Ovary (tissue), 7 donors: ENCODE measurements at regions not wholly inside any gene's neighbourhood (a gene's known extent, or its start where the extent isn't known, plus 50 kb on each side); places are given as distances from the start of the nearest gene placed in this dataset.

ENCODE experiments used
- DNase-seq, 5 donors: peaks; one replicate each; pipeline ENCODE4 v3.0.0-alpha.2; 2019 to 2020
- H3K27ac ChIP-seq, 2 donors: fragments of 200-600 bp; one replicate each; pipeline versions ENCODE4 v1.5.1 to v1.8.0; 2019 to 2022
- H3K27me3 ChIP-seq: fragments of 200-600 bp; one replicate; pipeline ENCODE4 v1.8.0; 2022
- H3K36me3 ChIP-seq: fragments of 200-600 bp; sonication (generic); one replicate; pipeline ENCODE4 v1.5.1; 2019
- H3K4me1 ChIP-seq: one replicate; pipeline ENCODE4 v1.8.1; 2013; ENCODE audit warnings: mild to moderate bottlenecking, moderate library complexity; ENCODE audit not compliant: insufficient read depth
- H3K4me3 ChIP-seq: fragments of 200-600 bp; sonication (generic); one replicate; pipeline ENCODE4 v1.5.1; 2017
- H3K9me3 ChIP-seq, 2 donors: fragments of 200-600 bp in 1 of 2; sonication (generic) in 1 of 2; one replicate each; pipeline versions ENCODE4 v1.5.1 to v1.8.1; 2013 to 2019; ENCODE audit warnings: mild to moderate bottlenecking in 1 of 2, moderate library complexity in 1 of 2
- EP300 ChIP-seq: sonication (generic); formaldehyde crosslinking; IDR thresholded peaks from one replicate; pipeline ENCODE4 v1.6.1; 2017; ENCODE audit warnings: antibody characterized with exemption
- POLR2A ChIP-seq: fragments of 450-650 bp; IDR thresholded peaks from one replicate; pipeline ENCODE4 v1.6.1; 2017; ENCODE audit warnings: antibody characterized with exemption, mild to moderate bottlenecking, moderate library complexity
- WGBS, 3 donors: extraction: QIAGEN DNeasy Blood & Tissue Kit in 1 of 3; methylation state at CpG; one replicate each; pipeline versions ENCODE4 v1.1.5 to v1.1.7; 2013 to 2017; 5-methylcytosine and 5-hydroxymethylcytosine counted together
- intact Hi-C, 4 donors: fragments of 100-400 bp; cut with DNase I; formaldehyde crosslinking; loops; one replicate each; pipeline versions ENCODE4 v1.11.0 to v1.15.1; 2022 to 2023
- TF ChIP-seq, protein P1 (sequence below), 3 donors: fragments of 450-650 bp in 2 of 3; fragments of 200-600 bp in 1 of 3; IDR thresholded peaks; one replicate each; pipeline versions ENCODE4 v1.5.1 to v1.8.0; 2016 to 2022; ENCODE audit warnings: antibody characterized with exemption in 3 of 3, mild to moderate bottlenecking in 1 of 3
- donor health status: DM: no; HTN: no; CAD: no; lungs with moderate emphysema.
- donor health status: DM: no; HTN: no; CAD: no.
- donor health status: Bipolar disorder and iron deficiency.
- donor health status: DM: no; HTN: no; CAD: no.
- donor health status: DM: yes; HTN: yes; CAD: no.

DNA sequence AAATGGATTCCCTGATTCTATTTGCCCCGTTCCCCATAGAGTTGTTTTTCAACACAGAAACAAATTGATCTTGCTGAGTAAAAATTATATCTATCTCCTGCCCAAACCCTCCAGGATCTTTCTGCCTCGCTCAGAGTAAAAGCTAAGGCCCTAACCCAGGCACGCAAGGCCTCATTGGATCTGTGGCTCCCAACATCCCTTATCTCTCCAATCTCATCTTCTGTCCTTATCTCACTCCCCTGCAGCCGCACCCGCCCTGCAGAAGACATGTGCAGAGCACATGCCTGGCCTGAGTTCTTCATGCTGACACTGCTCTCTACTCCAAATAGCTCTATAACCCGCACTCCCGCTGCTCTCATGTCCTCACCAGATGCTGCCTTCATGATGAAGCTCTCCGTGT is 543.8 kb upstream of the ZFP42 start:
- Histone ChIP-seq H3K27ac (no peak overlapping the region), H3K4me1 (no peaks in the 10 kb centered on the region), H3K9me3 (no peaks in the 10 kb centered on the region), H3K4me3 (no peak overlapping the region), H3K27me3 (no peaks in the 10 kb centered on the region), H3K36me3 (no peaks in the 10 kb centered on the region)
- intact Hi-C loops, result no loop called here
- TF ChIP-seq, protein P1, sequence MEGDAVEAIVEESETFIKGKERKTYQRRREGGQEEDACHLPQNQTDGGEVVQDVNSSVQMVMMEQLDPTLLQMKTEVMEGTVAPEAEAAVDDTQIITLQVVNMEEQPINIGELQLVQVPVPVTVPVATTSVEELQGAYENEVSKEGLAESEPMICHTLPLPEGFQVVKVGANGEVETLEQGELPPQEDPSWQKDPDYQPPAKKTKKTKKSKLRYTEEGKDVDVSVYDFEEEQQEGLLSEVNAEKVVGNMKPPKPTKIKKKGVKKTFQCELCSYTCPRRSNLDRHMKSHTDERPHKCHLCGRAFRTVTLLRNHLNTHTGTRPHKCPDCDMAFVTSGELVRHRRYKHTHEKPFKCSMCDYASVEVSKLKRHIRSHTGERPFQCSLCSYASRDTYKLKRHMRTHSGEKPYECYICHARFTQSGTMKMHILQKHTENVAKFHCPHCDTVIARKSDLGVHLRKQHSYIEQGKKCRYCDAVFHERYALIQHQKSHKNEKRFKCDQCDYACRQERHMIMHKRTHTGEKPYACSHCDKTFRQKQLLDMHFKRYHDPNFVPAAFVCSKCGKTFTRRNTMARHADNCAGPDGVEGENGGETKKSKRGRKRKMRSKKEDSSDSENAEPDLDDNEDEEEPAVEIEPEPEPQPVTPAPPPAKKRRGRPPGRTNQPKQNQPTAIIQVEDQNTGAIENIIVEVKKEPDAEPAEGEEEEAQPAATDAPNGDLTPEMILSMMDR (IDR thresholded peaks at IDR 0.05), result no peak
- no peak for TF ChIP-seq POLR2A
- TF ChIP-seq EP300, result no peak
- WGBS, 3 donors, result 93 to 94% (median 94%) methylated on average over 8 of the region's 8 CpGs
- no peak for DNase-seq

GRCh38 chr4:187460016-187460415 is 535.6 kb upstream of the ZFP42 start:
- TF ChIP-seq POLR2A (no peak), EP300 (no peak)
- TF ChIP-seq, protein P1 (IDR thresholded peaks at IDR 0.05), result no peak
- no peak overlapping the region for H3K4me3 ChIP-seq
- H3K4me1 ChIP-seq, result no peaks in the 10 kb centered on the region
- no peak overlapping the region for H3K27ac ChIP-seq
- no peaks in the 10 kb centered on the region for H3K9me3 ChIP-seq
- H3K27me3 ChIP-seq, result no peaks in the 10 kb centered on the region
- 66 to 78% (median 68%) methylated on average over 3 of the region's 3 CpGs for WGBS, 3 donors
- intact Hi-C loops, result no loop called here
- DNase-seq, result no peak
- no peaks in the 10 kb centered on the region for H3K36me3 ChIP-seq

DNA sequence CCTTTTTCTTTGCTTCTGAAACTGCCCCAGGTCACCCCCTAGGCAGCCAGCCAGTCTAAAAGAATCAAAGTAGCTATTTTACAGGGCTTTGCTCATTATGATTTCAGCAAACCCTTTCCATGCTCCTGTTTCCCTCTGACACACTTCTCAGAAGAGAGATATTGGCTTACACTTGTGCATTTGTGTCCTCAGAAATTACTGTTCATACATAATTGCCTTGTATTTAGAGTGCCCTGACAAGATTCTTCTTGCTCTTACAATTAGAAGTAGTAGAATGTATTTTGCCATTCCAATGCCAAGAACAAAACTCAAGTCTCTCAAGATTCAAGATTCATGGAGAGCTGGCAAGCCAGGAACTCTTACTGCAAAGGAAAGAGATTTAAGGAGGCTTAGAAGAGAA is 531.0 kb upstream of the ZFP42 start:
- no peaks in the 10 kb centered on the region for H3K4me1 ChIP-seq
- DNase-seq, result no peak
- no peak overlapping the region for H3K27ac ChIP-seq
- H3K27me3 ChIP-seq, result no peaks in the 10 kb centered on the region
- H3K9me3 ChIP-seq, result no peaks in the 10 kb centered on the region
- H3K4me3 ChIP-seq, result no peak overlapping the region
- TF ChIP-seq POLR2A, result no peak
- intact Hi-C loops, result no loop called here
- H3K36me3 ChIP-seq, result no peaks in the 10 kb centered on the region

GRCh38 chr4:187467224-187467623 is 528.3 kb upstream of the ZFP42 start:
- no peaks in the 10 kb centered on the region for H3K4me1 ChIP-seq
- no peaks in the 10 kb centered on the region for H3K27me3 ChIP-seq
- no peaks in the 10 kb centered on the region for H3K9me3 ChIP-seq
- intact Hi-C loops, result no loop called here
- DNase-seq, result no peak
- WGBS, 3 donors, result 93 to 97% (median 97%) methylated on average over 2 of the region's 2 CpGs
- no peaks in the 10 kb centered on the region for H3K36me3 ChIP-seq
- TF ChIP-seq, protein P1 (IDR thresholded peaks at IDR 0.05), result no peak
- no peak for TF ChIP-seq POLR2A
- TF ChIP-seq EP300, result no peak
- no peak overlapping the region for H3K27ac ChIP-seq
- H3K4me3 ChIP-seq, result no peak overlapping the region

GRCh38 chr4:187469627-187470026 is 525.9 kb upstream of the ZFP42 start:
- no peak overlapping the region for H3K27ac ChIP-seq
- TF ChIP-seq EP300 (no peak), POLR2A (no peak)
- TF ChIP-seq, protein P1 (IDR thresholded peaks at IDR 0.05), result no peak
- intact Hi-C loops, result no loop called here
- no peaks in the 10 kb centered on the region for H3K36me3 ChIP-seq
- no peak for DNase-seq
- H3K27me3 ChIP-seq, result no peaks in the 10 kb centered on the region
- WGBS, 3 donors, result 30 to 45% (median 33%) methylated on average over 2 of the region's 2 CpGs
- no peaks in the 10 kb centered on the region for H3K9me3 ChIP-seq
- no peaks in the 10 kb centered on the region for H3K4me1 ChIP-seq
- H3K4me3 ChIP-seq, result no peak overlapping the region
